NCI-H510A (cell line): ENCODE measurements at regions not wholly inside any gene's neighbourhood (a gene's known extent, or its start where the extent isn't known, plus 50 kb on each side); places are given as distances from the start of the nearest gene placed in this dataset.
A peak's percentile ranks its signal among the peaks of the same experiment; 100 is the strongest.
"Not testable (repeated sequence)": the region's sequence is repeated elsewhere in the genome, so short reads cannot be mapped to it uniquely, and the experiment has no call there.

Source experiments
- DNase-seq: peaks from one replicate; lab custom pipeline; 2025; lab: John Stamatoyannopoulos, UW

- no peak for DNase-seq
Observed at GRCh38 chr13:21911646-21912298, 240.9 kb downstream of the FGF9 start.

- no peak for DNase-seq
Observed at GRCh38 chr13:21913010-21913409, 242.1 kb downstream of the FGF9 start.

DNA sequence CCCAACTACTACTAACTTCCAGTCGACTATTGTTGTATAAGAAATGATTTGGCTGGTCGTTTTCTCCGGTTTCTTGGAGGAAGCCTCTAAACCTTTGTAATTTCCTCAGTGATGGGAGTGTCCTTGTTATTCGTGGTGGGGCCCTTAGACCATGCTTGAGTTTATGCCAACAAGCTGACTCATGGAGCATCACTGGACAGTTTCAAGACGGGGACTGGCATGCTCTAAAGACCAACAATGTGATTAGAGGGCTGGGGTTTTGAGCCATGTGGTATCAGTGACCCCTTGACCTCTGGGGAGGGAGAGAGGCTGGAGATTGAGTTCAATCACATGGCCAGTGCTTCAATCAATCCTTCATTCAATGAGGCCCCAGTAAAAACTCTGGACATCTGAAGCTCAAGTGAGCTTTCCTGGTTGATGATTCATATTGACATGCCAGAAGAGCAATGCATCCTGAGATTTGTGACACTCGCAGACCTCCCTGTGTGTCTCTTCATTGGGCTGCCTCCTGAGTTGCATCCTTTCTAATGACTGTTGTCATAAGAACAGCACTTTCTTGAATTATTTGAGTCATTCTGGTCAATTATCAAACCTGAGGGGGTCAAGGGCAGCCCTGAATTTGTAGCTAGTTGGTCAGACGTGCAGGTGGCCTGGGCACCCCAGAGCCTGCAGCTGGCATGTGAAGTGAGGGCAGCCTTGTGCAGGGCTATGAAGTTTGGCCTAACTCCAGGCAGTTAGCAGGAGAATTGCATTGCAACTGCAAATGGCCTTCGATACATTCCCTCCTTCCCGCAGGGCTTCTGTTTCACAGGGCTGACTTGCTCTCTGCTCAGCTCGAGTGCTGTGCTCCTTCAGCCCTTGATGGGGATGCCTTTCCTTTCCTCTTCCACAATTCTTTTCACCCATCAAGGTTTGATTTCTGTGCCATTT lies 246.5 kb downstream of the FGF9 start:
- DNase-seq: no peak

GRCh38 chr13:21920802-21921201 lies 249.9 kb downstream of the FGF9 start:
- DNase-seq: not testable (repeated sequence)

DNA sequence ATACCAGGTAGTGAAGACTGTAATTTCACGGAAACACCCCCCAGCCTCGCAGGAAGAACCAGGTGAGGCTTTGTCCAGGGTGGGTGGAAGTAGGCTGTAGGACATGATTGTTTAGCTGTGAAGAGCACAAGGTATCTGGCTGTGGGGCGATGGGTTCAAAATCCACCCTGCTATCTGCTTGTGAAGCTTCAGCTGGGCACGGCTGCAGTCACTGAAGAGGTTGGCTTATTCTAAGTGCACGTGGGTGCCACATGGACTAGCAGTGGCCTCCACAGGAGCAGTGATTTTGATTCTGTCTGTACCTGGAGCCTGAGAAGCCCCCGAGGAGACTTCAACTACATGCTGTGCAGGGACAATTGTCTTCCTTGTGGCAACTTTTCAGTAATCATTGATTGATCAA lies 254.1 kb downstream of the FGF9 start:
- no peak for DNase-seq

GRCh38 chr13:21925720-21926119 lies 254.8 kb downstream of the FGF9 start:
- no peak for DNase-seq

DNA sequence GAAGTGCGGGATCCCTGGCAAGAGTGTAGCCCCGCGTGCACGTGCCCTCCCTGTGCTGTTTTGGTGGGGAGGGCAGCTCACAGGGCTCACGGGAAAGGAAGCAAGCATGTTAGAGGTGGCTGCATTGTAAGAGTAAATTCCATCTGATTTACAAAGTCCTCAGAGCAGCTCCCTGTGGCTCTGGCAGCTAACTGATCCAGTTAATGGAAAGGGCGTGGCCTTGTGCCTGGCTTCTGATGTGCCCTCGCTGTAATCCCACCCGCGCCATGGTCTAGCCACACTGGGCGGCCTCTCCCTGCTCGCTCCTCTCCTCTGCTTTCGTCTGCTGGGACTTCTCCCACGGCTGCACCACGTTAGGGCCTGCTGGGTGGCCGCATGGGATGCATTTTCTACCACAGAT lies 258.5 kb downstream of the FGF9 start:
- DNase-seq: no peak

GRCh38 chr13:21930536-21930935 lies 259.7 kb downstream of the FGF9 start:
- DNase-seq: no peak

DNA sequence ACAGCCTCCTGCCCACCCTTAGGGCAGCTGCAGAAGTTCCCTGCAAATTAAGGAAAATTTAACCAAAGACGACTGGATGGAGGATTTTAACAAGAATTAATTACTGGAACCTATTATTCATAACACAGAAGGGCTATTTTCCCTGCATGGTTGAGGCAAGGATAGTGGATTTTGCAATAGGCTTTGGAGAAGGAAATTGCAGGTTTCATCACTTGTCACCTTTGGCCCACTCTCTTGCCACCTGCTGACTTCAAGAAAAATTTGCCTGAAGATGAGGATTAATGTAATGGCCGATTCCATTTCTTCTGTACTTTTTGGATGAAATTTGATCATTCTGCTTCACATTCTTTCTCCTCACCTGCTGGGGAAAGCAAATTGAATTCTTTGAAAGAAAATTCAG lies 261.7 kb downstream of the FGF9 start:
- no peak for DNase-seq

DNA sequence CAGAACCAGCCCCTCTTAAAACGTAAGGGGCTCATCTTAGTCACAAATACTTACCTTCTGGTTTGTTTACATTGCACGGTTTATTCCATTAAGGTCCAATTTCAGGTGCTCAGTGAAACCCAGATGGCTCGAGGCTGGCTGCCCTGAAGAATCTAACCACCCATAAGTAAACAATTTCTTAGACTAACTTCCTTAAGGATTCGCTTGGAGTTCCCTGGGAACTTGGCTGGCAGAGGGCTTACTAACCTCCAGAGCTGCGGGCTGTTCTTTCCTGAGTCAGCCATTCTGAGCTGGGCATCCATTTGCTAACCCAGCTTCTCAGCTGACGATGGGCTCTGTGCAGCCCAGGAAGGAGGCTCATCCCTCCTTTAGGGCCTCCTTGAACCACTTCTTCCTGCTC lies 262.1 kb downstream of the FGF9 start:
- no peak for DNase-seq

GRCh38 chr13:21934284-21934683 lies 263.4 kb downstream of the FGF9 start:
- peak; percentile 84 for DNase-seq

DNA sequence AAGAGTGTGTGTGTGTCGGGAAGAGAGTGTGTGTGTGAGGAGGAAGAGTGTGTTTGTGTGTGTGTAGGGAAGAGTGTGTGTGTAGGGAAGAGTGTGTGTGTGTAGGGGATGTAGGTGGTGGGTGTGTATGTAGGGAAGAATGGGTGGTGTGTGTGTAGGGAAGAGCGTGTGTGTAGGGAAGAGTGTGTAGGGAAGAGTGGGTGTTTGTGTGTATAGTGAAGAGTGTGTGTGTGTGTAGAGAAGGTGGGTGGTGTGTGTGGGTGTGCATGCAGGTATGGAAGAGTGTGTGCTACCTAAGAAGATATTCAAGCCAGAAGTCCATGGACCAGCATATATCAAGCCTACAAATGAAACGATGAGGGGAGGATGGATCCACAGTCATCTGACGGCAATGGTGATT lies 265.8 kb downstream of the FGF9 start:
- no peak for DNase-seq

GRCh38 chr13:21938168-21938567 lies 267.3 kb downstream of the FGF9 start:
- DNase-seq: no peak

DNA sequence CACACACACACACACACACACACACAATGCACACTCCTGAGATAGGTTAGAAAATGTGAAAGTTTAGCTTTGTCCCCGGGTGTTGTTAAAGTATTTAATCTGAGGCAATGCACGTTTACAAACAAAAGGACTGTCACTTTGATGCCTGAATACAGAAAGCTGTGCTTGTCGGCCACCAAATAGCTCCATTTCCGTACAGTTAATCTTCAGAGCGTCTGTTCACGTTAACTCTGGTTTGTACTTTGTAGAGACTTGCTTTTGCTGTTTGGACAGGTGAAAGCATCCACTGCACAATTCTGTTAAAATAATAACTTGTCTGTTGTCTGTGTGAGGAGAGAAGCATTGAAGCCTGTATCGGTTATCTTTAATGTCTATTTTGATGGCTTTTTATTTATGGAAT lies 267.8 kb downstream of the FGF9 start:
- DNase-seq: no peak

DNA sequence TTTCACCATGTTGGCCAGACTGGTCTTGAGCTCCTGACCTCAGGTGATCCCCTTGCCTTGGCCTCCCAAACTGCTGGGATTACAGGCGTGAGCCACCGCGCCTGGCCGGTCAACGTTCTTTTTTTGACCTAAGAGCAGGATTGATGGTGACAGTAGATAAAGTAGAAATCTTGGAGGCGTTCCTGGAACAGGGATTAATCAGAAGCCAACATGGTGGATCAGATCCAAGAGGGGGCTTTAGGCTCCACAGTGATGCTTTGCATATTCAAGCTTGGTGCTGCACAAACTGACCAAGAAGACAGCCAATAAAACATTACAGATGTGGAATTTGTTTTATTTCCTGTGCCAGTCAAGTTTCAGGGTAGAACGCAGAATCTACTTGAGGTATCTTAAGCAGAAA lies 271.2 kb downstream of the FGF9 start:
- no peak for DNase-seq

DNA sequence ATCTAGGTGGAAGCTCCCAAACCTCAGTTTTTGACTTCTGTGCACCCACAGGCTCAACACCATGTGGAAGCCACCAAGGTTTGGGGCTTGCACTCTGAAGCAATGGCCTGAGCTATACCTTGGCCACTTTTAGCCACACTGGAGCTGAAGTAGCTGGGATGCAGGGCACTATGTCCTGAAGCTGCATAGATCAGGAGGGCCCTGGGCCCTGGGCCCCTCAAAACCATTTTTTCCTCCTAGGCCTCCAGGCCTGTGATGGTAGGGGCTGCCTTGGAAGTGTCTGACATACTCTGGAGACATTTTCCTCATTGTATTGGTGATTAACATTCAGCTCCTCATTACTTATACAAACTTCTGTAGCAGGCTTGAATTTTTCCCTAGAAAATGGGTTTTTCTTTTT lies 273.7 kb downstream of the FGF9 start:
- no peak for DNase-seq

DNA sequence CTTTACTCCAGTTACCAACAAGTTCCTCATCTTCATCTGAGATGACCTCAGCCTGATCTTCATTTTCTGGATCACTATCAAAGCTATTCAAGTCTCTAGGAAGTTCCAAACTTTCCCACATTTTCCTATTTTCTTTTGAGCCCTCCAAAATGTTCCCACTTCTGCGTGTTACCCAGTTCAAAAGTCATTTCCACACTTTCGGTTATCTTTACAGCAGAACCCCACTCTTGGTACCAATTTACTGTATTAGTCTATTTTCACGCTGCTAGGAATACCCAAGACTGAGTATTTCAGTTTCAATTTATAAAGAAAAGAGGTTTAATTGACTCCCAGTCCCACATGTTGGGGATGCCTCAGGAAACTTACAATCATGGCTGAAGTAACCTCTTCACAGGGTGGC lies 274.3 kb downstream of the FGF9 start:
- no peak for DNase-seq

DNA sequence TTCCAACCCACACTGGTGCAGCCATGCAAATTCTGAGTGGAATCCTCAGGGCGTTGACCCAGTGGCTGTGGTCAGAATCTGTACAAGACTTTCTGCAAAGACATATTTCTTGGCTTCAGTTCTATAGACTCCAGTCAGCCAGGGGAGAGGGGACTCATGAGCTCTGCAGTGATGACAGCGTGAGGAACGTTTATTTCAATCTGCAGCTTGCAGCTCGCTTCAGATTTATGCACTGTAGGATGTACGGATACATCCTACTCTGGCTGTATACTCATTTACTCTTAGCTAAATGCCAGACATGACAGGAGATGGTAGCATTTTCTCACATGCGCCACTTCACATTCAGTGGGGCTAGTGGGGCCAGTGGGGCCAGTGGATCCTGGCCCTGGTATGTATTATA lies 276.1 kb downstream of the FGF9 start:
- DNase-seq: no peak

GRCh38 chr13:21948769-21949474 lies 278.0 kb downstream of the FGF9 start:
- no peak for DNase-seq

DNA sequence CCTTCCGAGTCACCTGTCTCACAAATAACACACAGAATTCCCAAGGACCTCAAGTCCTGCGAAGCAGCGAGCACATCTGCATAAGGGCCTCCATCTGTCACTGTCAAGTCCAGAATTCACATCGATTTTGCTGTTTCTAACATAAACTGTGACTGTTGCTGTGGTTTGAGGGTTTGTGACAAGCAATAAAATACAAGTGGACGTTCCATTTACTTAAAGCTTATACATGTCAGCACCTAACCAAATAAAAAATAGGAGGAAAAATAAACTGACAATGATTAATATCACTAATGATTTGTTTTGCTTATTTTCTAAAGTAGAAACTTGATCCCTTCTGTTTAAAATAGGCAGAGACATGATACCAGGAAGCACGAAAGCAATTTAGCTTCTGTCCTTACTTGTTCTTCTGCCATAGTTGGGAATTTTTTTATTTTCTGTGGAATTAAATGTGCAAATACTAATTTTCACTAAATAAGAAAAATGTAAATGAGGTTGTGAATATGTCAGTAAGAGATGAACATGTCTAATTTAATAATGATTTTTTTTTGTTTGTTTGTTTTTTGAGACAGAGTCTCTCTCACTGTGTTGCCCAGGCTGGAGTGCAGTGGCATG lies 279.1 kb downstream of the FGF9 start:
- DNase-seq: peak; percentile 24

DNA sequence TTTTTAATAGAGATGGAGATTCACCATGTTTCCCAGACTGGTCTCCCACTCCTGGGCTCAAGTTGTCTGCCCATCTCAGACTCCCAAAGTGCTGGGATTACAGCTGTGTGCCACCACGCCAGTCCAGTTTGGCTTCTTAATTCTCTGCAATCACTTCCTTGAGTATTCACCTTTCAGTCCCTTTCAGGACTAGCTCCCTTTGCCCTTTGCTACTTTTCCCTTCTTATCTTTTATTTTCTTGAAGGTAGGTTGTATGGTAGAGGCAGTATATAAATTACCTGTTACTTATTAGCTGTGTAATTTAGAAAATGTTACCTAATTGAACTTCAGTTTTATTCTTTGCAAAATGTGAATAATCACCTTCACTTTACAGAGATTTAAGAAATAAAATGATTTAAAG lies 285.8 kb downstream of the FGF9 start:
- no peak for DNase-seq

- no peak for DNase-seq
Observed at GRCh38 chr13:21957833-21958232, 287.0 kb downstream of the FGF9 start.
